ENCODE measurements at regions not wholly inside any gene's neighbourhood (a gene's known extent, or its start where the extent isn't known, plus 50 kb on each side); places are given as distances from the start of the nearest gene placed in this dataset.

DNA sequence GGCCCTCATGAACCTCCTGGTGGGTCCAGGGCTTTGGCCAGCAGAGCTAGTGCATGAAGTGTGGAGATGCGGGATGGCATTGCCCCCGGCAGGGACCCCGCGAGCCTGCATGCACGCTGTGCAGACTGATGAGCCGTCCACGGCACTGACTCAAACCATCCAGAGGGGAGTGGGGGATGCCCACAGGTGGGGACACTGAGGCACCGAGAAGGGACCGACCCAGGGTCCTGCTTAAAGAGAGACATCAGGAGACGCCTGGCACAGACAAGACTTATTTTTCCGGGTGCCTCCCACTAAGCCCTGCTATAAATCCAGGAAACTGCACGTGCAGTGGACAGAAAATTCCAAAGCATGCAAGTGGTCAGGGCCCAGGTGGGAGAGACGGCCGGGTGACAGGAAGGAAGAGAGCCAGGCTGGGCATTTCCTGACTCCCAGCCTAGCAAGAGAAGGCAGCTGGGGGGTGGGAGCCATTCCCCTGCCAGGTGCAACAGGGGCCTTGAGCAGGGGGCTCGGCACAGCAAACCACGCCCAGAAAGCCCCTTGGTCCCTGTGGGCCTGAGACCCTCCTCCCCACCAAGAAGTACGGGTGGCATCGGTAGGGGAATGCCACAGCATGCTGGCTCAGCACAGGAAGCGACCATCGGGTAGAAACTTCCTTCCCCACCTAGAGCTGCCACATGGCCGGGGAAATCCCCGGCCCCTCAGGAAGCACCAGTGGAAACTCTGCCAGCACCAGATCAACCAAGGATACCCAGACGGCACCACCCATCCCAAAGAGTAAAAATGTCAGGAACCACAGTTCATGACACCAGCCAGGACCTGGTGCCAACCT is 91.5 kb downstream of the FOXL3 start:
- peak in 1 of 4 experiments; percentile 33 for DNase-seq (ENCODE audit: low read depth in 4 of 4, low spot score in 1 of 4)

DNA sequence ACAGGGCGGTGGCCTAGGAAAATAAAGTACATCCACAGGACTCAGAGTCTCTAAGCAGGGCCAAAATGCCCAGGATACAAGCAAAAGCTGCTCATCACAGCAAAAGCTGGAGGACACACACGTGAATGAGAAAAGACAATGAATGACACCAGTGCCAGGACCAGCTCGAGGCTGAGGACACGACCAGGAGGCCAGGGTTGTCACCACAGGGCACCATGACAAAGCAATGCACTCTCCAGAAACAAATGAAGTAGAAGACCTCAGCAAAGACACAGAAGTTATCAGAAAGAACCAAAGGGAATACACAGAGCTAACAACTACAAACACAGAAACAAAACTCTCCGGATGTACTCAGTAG is 92.1 kb downstream of the FOXL3 start:
- DNase-seq (ENCODE audit: low read depth in 4 of 4, low spot score in 1 of 4) = no peak

DNA sequence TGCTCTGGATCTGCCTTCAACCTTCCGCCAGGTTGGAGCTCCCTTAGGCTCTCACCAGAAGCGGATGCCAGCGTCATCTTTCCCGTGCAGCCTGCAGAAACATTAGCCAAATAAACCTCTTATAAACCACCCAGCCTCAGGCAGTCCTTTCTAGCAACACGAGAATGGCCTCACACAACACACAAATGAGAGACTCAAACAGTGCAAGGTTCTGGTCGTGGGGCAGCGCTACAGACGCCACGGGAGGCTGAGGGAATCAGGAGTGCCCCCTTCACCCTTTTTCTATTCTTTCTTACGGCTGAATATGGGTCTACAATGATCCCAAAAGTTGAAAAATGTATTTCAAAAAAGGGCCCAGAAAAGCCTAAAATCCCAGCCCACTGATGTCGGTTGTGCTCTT is 96.4 kb downstream of the FOXL3 start:
- DNase-seq (ENCODE audit: low read depth in 4 of 4, low spot score in 1 of 4) = no peak

DNA sequence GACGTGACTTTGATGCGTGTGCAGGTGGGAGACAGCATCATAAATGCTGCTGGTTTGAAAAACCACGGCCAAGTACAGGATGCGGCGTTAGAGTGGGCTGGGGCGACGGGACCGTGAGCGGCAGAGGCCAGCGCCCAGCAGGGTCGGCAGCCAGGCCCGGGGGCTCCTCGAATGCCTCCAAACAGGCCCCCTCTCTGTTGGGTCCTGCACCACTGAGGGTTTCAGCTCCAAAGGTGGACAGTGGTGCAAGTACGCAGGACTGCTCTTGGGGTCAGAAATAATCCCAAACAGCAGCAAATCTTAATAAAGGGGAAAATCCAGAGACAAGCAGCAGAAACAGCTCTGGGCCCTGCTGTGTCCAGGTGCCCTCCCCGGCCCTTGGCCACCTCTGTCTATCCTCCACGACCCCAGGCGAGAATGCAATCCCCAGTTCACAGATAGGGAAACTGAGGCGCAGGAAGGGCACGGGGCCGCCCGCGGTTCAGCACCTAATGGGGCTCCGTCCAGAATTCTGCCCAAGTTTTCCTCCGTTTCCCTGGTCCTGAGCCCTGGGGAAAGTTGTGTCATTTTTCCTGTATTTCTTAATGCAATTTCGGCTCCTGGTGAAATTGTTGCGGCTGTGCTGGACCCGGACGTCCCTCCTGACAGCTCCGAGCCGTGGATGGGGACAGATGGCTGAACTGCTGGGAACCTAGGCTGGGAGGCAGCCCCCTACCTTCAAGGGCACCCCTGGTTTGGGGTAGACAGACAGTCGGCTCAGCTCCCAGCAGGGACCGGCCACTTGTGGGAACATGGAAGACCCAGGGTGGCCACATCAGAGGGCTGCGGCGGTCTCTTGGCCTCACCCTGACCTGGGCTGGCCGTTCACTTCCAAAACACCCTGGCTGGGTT is 97.4 kb downstream of the FOXL3 start:
- no peak for DNase-seq (ENCODE audit: low read depth in 4 of 4, low spot score in 1 of 4)

DNA sequence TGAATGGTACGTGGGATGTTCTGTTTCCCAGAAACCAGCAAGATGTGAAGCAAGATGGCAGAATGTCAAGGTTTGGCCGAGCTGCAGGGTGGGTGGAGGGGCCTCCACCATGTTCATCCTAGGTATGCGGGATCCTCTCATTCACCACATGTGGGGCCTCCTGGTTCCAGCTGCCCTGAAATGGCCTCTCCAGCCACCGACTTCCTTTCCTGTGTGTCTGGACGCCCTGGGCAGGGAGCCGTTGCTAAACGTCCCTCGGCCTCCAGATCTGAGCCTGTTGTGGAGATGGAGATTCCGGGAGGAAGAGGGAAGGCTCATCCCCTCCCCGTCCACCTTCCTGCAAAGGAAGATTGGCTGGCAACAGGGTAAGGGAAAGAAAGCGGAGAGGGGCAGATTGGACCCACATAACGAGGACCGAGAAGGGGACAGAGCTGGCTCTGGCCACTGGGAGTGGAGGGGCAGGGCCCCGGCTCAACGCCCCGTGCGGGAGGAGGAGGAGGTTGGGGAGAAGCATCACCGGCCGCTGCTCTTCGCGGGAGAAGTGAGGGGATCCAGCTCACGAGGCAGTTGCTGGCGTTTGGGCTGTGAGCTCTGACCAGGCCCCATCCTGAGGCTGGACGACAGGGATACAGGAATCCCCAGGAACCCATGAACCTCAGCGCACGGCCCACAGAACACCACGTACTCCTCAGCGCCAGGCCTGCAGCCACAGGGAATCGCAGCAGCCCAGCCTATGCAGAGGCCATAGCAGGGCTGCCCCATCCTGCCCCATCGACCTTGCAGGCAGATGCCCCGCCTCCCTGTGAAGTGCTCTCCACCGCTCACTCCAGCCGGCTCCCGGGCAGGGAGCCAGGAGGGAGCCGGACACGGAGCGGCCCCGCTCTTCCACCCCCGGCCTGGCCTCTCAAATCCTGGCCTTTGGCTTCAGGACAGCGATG is 98.3 kb downstream of the FOXL3 start:
- no peak for DNase-seq (ENCODE audit: low read depth in 4 of 4, low spot score in 1 of 4)

DNA sequence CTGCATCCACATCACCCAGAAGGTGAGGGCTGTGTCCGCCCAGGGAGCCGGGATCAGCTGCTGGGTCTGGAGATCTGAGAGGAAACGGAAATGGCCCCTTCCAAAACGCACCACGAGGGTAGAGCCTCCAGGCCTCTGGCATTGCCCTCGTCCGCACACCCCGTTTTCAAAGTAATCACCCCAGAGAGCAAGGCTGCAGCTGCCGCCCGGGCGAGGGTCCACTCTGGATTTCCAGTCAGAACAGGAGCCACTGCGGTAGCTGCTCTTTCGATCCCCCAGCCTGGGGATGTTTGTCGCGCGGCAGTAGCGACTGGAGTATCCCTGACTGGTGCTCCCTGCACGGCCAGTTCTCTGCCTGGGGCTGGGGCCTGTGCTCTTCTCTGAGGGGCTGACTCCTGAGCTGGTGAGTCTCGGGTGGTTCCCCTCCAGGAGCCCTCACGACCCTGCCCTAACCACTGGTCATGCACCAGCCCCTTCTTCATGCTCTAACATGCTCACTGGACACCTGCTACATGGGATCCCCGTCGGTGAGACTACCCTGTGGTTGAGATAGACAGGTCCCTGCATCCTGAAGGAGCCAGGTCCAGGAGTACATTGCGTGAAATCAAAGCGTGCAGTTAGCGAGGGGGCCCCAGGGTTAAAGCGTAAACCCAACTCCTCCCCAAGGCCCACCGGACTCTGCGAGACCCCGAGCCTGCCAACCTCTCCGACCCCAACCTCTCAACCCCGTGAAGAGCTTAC is 99.2 kb downstream of the FOXL3 start:
- DNase-seq (ENCODE audit: low read depth in 4 of 4, low spot score in 1 of 4) = no peak

DNA sequence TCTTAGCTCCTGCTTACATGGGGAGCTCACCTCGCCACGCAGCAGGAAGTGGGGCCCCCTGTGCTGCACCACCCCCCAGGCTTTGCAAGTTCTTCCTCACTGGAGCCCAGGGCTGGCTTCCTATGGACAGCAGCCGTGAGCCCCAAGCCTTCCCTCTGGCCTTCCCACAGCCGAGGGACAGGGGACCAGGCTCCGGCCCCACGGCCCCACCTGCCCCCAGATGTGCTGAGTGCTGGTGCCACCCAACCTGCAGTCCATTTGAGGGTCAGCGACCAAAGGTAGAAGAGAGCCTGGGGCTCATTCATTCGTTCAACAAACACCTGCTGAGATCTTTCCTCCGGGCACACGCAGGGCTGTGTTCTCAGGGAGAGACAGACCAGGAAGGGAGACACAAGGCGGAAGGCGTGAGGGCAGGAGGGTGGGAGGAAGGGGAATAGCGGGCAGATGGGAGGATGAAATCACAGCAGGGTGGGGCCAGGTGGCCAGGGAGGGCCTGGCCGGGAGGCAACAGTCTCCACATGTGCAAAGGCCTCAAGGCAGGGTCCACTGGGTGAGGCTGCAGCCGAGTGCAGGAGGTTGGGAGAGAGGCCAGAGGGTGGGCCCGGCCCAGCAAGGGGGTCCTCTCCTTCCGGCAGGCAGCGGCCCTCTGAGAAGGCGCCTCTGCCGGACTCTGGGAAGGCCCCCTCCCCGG is 100.1 kb downstream of the FOXL3 start:
- DNase-seq (ENCODE audit: low read depth in 4 of 4, low spot score in 1 of 4) = no peak

DNA sequence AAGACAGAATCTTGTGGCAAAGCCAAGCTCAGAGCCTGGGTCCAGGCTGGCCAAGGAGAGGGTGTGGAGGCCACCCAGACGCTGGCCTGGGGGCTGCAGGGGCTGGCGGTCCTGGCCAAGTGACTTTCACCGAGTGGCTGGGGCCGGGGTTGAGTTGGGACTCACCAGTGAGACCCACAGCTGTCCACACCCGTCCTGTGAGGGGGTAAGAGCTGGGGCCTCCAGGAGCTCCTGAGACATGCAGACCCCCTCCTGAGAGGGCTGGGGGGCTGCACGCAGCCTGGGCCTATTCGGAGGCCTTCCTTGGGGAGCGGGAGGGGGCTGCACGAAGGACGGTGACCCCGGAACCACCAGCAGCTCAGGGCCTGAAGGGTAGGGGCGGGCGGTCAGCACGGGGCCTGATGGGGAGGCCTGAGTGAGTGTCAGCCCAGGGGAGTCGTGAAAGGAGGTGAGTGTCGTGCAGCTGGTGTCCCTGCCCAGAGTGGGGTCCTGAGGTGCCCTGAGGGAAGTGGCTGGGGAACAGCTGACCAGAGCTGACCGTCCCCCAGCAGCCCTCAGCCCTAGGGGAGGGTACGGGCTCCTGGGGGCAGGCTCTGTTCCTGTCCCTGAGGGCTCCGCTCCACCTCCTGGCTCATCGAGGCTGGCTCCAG is 100.9 kb downstream of the FOXL3 start:
- DNase-seq (ENCODE audit: low read depth in 4 of 4, low spot score in 1 of 4) = no peak

DNA sequence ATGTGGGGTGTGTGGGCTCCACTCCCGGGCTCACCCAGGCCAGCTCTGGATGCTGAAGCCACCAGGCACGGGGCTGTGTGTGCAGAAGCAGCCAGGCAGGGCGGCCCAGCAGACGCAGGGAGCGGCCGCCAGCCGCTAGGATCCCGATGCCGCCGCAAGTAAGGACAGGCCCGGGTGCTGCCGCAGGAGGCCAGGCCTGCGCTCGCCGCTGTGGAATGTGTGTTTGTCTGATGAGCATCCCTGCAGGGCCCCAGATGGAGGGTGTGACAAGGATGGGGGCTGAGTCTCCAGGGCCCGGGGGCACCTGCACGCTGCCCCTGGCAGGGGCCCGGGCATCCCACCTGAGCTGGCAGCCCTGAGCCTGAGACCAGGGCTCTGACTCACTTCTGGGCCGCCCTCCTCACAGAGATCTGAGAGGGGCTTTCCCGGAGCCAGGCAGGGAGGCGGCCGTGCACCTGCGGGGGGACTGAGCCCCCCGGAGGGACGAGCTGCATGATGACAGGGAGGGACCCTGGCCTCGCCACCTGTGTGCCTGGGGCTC is 101.5 kb downstream of the FOXL3 start:
- DNase-seq (ENCODE audit: low read depth in 4 of 4, low spot score in 1 of 4) = no peak

DNA sequence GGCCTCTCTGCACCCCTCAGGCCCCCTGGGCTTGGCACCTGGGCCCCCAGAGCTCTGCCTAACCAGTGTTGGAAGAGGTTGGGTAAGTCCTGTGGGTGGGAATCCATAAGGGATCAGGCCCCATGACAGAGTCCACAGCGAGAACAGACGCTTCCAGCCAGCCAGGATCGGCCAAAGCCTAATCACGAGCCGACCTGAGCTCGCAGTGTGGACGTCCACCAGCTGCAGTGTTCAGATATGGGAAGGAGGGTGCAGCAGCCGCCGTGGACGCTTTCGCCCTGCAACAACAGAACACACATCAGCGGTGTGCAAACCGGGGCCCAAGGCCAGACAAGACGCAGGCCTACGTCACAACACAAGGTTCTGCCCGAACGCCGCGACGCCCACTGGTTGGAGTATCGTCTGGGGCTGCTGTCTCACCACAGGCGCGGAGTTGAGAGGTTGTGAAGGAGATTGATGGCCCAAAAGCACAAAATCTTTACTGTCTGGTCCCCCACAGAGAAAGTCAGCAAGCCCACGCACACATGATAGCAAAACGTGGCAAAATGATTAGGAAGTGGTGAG is 102.1 kb downstream of the FOXL3 start:
- DNase-seq (ENCODE audit: low read depth in 4 of 4, low spot score in 1 of 4) = no peak

DNA sequence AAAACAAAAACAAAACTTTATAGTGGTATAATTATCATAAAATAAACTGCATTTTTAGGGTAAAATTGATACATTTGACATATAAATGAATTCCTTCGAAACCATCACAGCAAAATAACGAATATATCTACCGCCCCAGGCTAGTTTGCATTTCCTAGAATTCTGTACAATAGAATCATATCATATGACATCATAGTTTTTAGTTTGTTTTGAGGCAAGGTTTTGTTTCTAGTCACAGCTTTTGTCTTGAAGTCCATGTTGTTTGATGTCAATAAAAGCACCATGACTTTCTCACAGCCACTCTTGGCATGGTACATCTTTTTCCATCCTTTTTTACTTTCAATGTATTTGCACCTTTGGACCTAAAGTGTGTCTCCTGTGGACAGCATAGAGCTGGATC is 102.9 kb downstream of the FOXL3 start:
- no peak for DNase-seq (ENCODE audit: low read depth in 4 of 4, low spot score in 1 of 4)

DNA sequence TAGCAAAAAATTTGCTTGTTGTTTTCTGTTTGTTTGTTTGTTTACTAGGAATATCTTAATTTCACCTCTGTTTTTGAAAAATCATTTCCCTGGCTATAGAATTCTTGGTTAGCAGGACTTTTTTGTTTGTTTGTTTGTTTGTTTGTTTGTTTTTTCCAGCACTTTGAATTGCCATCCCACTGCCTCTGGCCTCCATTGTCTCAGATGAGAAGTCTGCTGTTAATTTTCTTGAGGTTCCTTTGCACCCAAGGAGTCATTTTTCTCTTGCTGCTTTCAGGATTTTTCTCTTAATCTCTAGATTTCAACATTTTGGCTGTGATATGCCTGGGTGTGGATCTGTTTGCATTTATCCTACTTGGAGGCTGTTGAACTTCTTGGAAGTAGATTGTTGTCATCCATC is 105.7 kb downstream of the FOXL3 start:
- DNase-seq (ENCODE audit: low read depth in 4 of 4, low spot score in 1 of 4) = no peak

DNA sequence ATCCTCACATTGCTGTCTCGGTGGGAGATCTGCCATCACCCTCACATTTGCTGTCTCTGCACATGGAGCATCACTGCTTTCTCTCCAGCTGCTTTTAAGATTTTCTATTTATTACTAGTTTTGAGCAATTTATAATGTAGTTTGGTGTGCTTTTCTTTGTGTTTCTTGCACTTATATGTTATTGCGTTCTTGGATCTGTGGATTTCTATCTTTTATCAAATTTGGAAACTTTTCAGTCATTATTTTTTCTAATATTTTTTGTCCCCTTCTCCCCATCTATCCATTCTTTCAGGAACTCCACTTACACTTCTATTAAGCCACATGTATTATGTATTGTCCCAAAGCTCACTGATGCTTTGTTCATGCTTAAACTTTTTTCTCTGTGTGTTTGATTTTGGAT is 108.9 kb downstream of the FOXL3 start:
- no peak for DNase-seq (ENCODE audit: low read depth in 4 of 4, low spot score in 1 of 4)

DNA sequence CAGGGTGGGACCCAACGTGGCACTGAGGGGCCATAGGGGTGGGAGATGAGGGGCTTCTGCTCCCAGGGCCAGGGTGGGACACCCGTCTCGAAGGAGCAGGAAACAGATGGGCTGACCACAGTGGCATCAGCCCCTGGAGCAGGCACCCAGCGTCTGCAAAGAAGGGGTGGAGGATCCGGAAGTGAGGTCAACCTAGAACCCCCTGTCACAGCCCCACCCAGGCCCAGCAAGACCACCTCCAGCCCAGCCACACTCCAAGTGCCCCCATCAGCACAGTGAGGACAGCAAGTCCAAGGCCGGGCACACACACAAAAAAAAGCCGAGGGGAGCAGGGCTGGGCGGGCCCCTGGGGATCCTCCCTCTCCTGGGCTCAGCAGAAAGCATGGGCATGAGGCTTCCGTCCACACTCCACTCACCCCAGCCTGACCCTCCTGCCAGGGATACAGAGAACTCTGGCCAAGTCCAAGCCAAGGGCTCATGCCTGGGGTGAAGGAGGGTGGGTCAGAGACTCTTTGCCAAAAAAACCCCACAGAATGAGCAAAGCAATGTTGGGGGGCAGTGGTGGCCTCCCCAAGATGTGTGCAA is 111.0 kb downstream of the FOXL3 start:
- no peak for DNase-seq (ENCODE audit: low read depth in 4 of 4, low spot score in 1 of 4)

DNA sequence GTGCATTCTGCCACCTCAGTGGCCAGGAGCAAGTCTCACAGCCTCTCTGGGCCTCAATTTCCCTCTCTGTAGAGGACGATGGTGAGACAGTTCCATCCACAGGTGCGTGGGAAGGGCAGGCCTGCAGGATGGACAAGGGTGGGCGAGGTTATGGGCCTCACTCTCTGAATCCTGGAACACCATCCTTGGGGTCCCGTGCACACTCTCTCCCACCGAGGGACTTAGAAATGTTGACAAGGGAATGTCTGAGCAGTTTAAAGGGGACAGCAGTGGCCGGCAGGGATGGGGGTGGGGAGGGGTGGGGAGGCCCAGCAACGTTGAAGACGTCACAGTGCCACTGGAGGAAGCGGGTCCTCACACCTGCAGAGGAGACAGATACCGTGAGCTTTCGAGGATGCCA is 111.5 kb downstream of the FOXL3 start:
- no peak for DNase-seq (ENCODE audit: low read depth in 4 of 4, low spot score in 1 of 4)

DNA sequence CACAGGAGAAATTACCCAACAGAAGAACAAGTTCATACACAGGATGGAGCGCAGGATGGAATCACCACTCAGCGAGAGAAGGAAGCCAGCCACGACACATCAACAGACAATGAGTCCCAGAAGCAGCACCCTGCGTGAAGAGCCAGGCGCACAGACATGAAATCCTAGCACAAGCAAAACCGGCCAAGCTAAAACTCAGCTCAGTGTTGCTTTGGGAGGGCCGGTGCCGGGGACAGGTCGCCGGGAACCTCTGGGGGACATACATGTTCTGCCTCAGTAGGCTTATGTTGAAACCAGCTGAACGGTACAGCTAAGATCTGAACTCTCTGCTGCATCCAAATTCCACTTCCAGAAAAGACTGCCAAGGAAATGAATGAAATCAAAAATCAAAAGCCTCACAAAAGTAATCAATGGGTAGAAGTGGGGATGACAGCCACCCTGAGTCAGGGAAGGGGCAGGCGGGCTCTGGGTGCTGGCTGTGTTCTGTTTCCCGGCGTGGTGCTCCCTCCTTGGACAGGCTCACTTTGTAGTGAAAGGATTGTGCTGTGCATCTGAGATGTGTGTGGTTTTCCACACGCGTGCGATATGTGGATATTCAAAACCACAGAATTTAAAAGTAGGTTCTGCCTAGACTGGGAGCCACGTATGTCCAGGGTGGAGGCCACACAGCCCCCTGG is 114.7 kb downstream of the PDGFA start:
- DNase-seq (ENCODE audit: low read depth in 4 of 4, low spot score in 1 of 4) = no peak

DNA sequence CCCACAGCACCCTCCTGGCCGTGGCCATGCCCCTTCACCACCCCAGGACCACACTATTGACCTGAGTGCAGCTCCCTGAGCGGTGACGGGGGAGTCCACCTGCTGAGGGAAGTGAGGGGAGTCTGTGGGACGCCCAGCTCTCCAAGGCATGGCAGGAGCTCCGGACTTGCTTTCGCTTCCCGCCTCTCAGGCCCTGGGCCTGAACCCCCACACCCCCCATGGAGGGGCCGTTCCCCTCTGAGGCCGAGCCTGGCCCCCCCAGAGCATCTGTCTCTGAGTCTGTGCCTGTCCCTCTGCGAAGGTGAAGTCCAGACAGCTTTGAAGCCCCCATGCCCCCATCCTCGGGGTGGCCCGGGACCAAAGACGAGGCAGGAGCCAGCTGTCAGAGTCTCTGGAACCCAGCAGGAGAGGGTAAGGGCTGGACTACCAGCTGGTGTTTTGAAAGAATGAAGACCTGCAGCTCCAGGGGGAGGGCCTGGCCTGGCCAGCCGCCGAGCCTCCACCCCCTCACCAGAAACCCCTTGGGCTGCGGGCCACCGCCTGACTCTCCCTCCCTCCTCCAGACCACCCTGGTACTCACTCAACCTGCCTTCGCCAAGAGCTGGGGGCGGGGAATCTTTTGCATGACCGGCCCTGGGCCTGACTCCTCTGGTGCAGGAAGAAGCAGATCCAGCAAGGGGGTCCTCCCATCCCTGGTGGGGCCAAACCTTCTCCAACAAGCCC is 114.0 kb downstream of the PDGFA start:
- DNase-seq (ENCODE audit: low read depth in 4 of 4, low spot score in 1 of 4) = no peak

Measured in stimulated activated CD4-positive, alpha-beta T cell treated with anti-CD3 and anti-CD28 coated beads, Interleukin-1b, Interleukin-23, amount 100 ng/mL, for 24 hours (primary cell).